ENCODE measurements at regions not wholly inside any gene's neighbourhood (a gene's known extent, or its start where the extent isn't known, plus 50 kb on each side); places are given as distances from the start of the nearest gene placed in this dataset.

DNA sequence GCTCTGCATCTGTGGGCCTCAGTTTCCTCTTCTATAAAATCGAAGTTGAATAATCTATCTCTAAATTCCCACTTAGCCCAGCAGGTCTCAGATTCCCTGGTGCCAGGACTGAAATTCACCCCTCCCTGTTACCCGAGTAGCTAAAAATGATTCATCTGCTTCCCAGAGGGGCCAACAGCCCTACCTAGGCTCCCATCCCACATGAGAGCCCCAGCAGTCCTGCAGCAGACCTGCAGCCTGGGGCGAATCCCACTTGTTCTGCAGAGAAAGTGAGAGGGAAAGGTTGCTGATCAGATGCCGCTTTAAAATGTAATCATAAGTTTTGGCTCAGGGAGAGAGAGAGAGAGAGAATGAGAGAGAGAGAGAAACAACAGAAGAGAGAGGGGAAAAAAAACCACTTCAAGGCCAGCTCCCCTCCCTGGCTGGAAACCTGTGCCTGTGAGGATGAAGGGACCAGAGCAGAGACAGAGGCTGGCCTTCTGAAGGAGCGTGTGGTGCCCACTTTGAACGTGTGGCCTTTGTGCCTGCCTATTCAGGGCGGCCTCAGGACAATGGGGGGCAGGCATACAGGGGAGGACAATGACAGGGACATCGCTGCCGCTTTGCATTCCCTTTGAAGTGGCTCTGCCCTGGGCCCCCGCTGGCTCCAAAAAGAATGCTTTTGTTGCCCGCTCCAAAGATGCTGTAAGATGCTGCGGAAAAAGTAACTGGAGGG, 85.2 kb upstream of the NKD1 start:
- no peak overlapping the region for H3K4me2 ChIP-seq
- no peaks in the 10 kb centered on the region for H3K4me1 ChIP-seq
- no peak overlapping the region for H3K4me3 ChIP-seq
- POLR2A ChIA-PET = no interaction called here
- CTCF ChIA-PET = no interaction called here
- H3K9me3 ChIP-seq = no peaks in the 10 kb centered on the region
- H3K27ac ChIP-seq = no peak overlapping the region
- FAIRE-seq (no peak), ATAC-seq (no peak), DNase-seq (ENCODE audit: low read depth in 1 of 2, low spot score in 1 of 2) (no peak)
- TF ChIP-seq ELK1 (IDR thresholded peaks at IDR 0.05; ENCODE audit: low read depth, low read length) (no peak), ZSCAN20 (CRISPR knock-in tag; IDR thresholded peaks at IDR 0.05) (no peak), FOSB (CRISPR knock-in tag; IDR thresholded peaks at IDR 0.05) (no peak), JUN (IDR thresholded peaks at IDR 0.05) (no peak), ESRRA (IDR thresholded peaks at IDR 0.05; ENCODE audit: borderline replicate concordance, low read length) (no peak), MAFK (IDR thresholded peaks at IDR 0.05; ENCODE audit: partially characterized antibody) (no peak), EHF (CRISPR knock-in tag; IDR thresholded peaks at IDR 0.05) (no peak), HOXB13 (CRISPR knock-in tag; IDR thresholded peaks at IDR 0.05; ENCODE audit: low read depth) (no peak)
- TF ChIP-seq, protein P1, sequence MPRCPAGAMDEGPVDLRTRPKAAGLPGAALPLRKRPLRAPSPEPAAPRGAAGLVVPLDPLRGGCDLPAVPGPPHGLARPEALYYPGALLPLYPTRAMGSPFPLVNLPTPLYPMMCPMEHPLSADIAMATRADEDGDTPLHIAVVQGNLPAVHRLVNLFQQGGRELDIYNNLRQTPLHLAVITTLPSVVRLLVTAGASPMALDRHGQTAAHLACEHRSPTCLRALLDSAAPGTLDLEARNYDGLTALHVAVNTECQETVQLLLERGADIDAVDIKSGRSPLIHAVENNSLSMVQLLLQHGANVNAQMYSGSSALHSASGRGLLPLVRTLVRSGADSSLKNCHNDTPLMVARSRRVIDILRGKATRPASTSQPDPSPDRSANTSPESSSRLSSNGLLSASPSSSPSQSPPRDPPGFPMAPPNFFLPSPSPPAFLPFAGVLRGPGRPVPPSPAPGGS (IDR thresholded peaks at IDR 0.05) = no peak
- 42% methylated on average over 12 of the region's 12 CpGs for WGBS (ENCODE audit: missing lambda C conversion rate)

- WGBS (ENCODE audit: missing lambda C conversion rate) = 42% methylated on average over 4 of the region's 4 CpGs
- no peak for ATAC-seq
- FAIRE-seq = no peak
Observed at GRCh38 chr16:50461400-50461760, 86.8 kb upstream of the NKD1 start.

DNA sequence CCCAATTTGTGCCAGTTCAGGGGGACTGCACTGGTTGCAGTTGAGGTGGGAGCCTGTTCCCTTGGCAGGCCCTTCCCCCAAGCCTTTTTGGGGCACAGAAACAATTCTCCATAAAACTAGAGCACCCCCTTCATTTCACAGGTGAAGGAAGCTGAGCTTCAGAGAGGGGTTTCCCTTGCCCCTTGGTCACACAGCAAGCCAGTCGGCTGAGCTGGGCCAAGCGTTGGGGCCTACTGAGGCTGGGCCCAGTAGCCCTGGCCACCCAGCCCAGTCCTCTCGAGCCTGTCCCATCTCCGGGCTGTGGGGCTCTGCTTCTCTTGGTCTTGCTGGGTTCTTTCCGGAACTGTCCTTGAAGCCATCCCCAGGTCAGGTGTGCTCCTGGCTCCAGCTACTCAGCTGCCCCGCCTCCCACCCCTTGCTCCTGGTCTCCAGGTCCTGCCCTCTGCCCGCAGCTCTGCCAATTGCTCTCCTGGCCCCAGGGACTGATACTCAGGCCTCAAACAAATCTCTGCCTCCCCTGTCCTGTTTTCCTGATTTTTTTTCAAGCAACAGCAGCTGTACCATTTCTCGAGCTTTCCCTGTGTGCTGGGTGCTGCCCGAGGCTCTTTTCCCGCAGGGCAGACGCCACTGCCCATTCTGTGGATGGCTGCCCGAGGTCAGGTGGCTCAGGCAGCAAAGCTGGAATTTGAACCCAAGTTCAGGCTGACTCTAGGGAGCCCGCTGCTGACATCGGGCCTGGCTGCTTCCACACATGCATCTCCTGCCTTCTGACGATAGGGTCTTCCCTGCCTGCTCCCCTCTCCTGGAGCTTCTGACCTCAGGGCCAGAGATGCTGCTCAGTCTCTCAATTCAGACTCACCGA, 87.4 kb upstream of the NKD1 start:
- no peak overlapping the region for H3K4me2 ChIP-seq
- ATAC-seq (no peak), FAIRE-seq (no peak), DNase-seq (ENCODE audit: low read depth in 1 of 2, low spot score in 1 of 2) (no peak)
- no peaks in the 10 kb centered on the region for H3K4me1 ChIP-seq
- H3K27ac ChIP-seq = no peak overlapping the region
- 56% methylated on average over 16 of the region's 16 CpGs for WGBS (ENCODE audit: missing lambda C conversion rate)
- ChIA-PET CTCF (interaction anchor here (0.6 to 1.5 kb wide), 3 partner anchors 11 to 54 kb away, joined by 3 to 5 read pairs (median 3); no protein-coding TSS in a partner anchor), POLR2A (no interaction called here)
- no peaks in the 10 kb centered on the region for H3K9me3 ChIP-seq
- H3K4me3 ChIP-seq = no peak overlapping the region
- no peak for TF ChIP-seq CEBPB (IDR thresholded peaks at IDR 0.05)
- no peak for TF ChIP-seq SREBF2 (IDR thresholded peaks at IDR 0.05)
- TF ChIP-seq RARB (CRISPR knock-in tag; IDR thresholded peaks at IDR 0.05) = no peak
- TF ChIP-seq, protein P2, sequence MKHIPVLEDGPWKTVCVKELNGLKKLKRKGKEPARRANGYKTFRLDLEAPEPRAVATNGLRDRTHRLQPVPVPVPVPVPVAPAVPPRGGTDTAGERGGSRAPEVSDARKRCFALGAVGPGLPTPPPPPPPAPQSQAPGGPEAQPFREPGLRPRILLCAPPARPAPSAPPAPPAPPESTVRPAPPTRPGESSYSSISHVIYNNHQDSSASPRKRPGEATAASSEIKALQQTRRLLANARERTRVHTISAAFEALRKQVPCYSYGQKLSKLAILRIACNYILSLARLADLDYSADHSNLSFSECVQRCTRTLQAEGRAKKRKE (CRISPR knock-in tag; IDR thresholded peaks at IDR 0.05; ENCODE audit: low read depth) = no peak
- TF ChIP-seq JUN (IDR thresholded peaks at IDR 0.05) = no peak
- no peak for TF ChIP-seq FOXS1 (CRISPR knock-in tag; IDR thresholded peaks at IDR 0.05)
- no peak for TF ChIP-seq CTCF (IDR thresholded peaks at IDR 0.05)
- TF ChIP-seq PHF8 (IDR thresholded peaks at IDR 0.05; ENCODE audit: borderline replicate concordance, low read depth) = no peak
- TF ChIP-seq RAD21 (conservative IDR thresholded peaks at IDR 0.05 in 1 of 2, IDR thresholded peaks at IDR 0.05 in 1 of 2) = no peak
- TF ChIP-seq, protein P1 (IDR thresholded peaks at IDR 0.05) = no peak
- TF ChIP-seq RFX5 (IDR thresholded peaks at IDR 0.05) = no peak
- TF ChIP-seq HES2 (IDR thresholded peaks at IDR 0.05) = no peak
- no peak for TF ChIP-seq HOXB13 (CRISPR knock-in tag; IDR thresholded peaks at IDR 0.05; ENCODE audit: low read depth)
- TF ChIP-seq NFE2L2 (conservative IDR thresholded peaks at IDR 0.05; ENCODE audit: low read length) = no peak
- TF ChIP-seq JUNB (IDR thresholded peaks at IDR 0.05) = no peak

More at GRCh38 chr16:50461400-50461760, 86.8 kb upstream of the NKD1 start:
- H3K4me3 ChIP-seq = no peak overlapping the region
- no peaks in the 10 kb centered on the region for H3K4me1 ChIP-seq
- H3K27ac ChIP-seq = no peak overlapping the region
- H3K4me2 ChIP-seq = no peak overlapping the region
- CTCF ChIA-PET = interaction anchor here (0.6 to 0.8 kb wide), 2 partner anchors 11 to 53 kb away, joined by 3 read pairs; no protein-coding TSS in a partner anchor
- no peak for TF ChIP-seq NFE2L2 (conservative IDR thresholded peaks at IDR 0.05; ENCODE audit: low read length)
- TF ChIP-seq RNF2 (IDR thresholded peaks at IDR 0.05; ENCODE audit: borderline replicate concordance, low read depth) = no peak
- TF ChIP-seq HES2 (IDR thresholded peaks at IDR 0.05) = no peak
- no peak for TF ChIP-seq CHD4 (IDR thresholded peaks at IDR 0.05; ENCODE audit: borderline replicate concordance)
- TF ChIP-seq FOSL2 (IDR thresholded peaks at IDR 0.05) = no peak
- TF ChIP-seq FOSL2 (CRISPR knock-in tag; IDR thresholded peaks at IDR 0.05) = no peak
- no peak for TF ChIP-seq EHMT2 (IDR thresholded peaks at IDR 0.05; ENCODE audit: low read depth)
- DNase-seq (ENCODE audit: low read depth in 1 of 2, low spot score in 1 of 2) = no peak
- POLR2A ChIA-PET = no interaction called here
- H3K9me3 ChIP-seq = no peaks in the 10 kb centered on the region
